Femur (tissue), 1 donor: ENCODE measurements at regions not wholly inside any gene's neighbourhood (a gene's known extent, or its start where the extent isn't known, plus 50 kb on each side); places are given as distances from the start of the nearest gene placed in this dataset.
"Not testable (repeated sequence)": the region's sequence is repeated elsewhere in the genome, so short reads cannot be mapped to it uniquely, and the experiment has no call there.

Experiments used
- DNase-seq: peaks from one replicate; pipeline ENCODE4 v3.0.0-alpha.2; 2017

GRCh38 chr2:72031346-72032110, 116.1 kb downstream of the CYP26B1 start:
- DNase-seq: peak; percentile 8

GRCh38 chr2:72028996-72029395, 118.7 kb downstream of the CYP26B1 start:
- peak; percentile 3 for DNase-seq

DNA sequence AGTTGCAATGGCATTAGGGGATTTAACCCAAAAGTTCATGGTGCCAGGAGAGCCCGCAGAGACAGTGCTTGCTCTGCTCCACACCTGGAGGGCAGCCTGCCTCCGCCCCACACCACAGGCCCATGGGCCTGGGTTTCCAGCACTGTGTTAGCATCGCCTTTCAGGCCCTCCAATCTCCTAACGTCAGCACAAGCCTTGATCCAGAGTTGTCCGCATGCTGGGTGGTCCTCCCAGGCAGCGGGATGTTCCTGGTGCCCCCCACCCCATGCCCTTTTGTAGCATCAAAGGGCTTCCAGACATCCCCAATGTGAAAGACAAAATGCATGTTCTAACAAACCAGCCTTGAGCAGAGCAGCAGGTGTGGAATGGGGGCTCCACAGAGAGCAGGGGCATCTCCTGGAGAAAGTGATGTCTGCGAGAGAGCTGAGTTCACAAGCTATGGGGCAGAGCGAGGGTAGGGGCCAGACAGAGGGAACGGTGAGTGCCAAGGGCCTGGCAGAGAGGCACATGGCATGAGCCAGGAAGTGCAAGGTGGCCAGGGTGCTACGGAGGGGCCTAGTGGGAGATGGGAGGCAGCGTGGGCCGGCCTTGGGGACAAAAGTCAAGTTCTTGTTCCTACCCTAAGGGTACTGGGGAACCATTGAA, 119.2 kb downstream of the CYP26B1 start:
- peak; percentile 8 for DNase-seq

DNA sequence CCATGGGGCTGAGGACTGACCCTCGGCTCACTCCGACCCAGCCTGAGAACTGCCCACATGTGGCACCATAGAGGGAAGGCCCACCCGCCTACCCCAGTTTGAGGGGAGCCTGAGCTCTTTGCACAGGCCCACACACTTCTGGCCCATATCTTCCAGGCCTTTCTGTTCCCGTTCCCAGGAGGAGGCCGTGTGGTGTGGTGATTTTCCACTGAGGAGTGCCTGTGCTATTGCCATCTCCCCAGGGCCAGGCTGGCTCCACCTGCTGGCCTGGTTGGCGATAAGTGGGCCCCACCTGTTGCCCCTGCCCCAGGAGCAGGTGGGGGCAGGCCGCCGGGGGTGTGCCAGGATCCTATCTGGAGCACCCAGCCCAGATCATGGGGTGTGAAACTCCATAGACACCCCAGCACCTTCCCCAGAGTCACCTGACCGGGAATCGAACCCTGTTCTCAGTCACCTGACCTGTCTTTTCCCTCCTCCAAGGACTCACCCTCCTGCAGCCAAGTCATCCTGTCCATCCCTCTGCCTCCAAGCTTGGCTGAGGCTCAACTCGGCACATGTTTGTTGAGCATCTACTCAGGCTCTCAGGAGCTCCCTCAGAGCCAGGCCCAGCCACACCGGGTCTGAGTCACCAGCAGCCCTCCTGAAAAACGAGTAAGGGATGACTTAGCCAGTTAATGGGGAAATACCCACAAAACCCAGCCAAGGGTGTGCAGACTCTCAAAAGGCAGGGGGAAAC, 120.1 kb downstream of the CYP26B1 start:
- peak; percentile 11 for DNase-seq

- peak; percentile 5 for DNase-seq
These were observed 120.7 kb downstream of the CYP26B1 start for GRCh38 chr2:72026819-72027425.

- peak; percentile 7 for DNase-seq
These were observed 123.0 kb downstream of the CYP26B1 start for GRCh38 chr2:72024451-72025175.

DNA sequence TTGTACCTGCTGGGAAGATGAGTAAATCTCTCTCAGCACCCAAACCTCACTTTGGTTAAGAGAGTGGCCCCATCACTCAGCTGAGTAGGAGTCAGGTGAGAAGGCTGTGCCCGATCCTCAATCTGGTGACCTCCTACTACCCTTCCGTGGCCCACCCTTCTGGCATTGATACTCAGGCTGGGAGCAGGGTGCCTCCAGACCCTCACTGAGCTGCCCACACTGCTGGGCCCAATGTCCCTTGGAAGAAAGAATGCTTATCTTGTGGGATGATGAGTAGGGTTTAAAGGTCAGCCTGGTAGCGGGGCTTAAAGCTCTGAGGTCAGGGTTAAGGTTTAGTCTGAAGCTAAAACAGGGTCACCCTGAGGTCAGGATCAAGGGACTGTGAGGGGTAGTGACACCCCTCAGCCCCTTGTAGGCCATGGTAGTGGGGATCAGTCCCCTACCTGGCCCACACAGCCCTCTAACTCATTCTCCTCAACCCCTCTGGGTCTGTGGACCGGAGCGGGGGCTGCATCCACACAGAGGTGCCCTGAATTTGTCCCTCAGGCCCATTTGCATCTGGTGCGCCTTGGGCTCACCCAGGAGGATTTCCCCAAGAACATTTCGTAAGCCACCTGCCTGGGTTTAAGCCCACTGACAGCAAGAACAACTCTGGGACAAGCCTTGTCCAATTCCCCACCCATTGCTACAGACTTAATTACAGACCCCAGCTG, 123.8 kb downstream of the CYP26B1 start:
- peak; percentile 3 for DNase-seq

DNA sequence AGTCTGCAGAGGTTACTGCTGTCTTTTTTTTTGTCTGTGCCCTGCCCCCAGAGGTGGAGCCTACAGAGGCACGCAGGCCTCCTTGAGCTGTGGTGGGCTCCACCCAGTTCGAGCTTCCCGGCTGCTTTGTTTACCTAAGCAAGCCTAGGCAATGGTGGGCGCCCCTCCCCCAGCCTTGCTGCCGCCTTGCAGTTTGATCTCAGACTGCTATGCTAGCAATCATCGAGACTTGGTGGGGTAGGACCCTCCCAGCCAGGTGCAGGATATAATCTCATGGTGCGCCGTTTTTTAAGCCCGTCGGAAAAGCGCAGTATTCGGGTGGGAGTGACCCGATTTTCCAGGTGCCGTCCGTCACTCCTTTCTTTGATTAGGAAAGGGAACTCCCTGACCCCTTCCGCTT, 126.3 kb downstream of the CYP26B1 start:
- DNase-seq: not testable (repeated sequence)

DNA sequence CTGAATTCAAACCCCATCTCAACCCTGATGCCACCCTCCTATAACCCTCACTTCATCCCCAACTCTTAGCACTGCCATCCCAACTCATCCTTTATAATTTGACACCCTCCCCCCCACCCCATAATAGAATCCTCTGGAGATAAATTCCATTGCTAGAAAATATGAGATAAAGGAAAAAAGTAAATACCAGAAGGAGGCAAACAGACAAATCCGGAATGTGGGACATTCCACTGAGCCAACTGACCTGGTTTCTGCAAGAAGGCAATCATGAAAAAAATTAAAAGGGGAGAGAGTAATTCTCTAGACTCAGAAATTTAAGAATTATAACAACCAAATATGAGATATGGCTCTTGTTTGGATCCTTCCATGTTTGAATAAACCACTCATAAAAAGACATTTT, 132.4 kb downstream of the CYP26B1 start:
- DNase-seq: no peak

GRCh38 chr2:72014831-72015230, 132.8 kb downstream of the CYP26B1 start:
- no peak for DNase-seq

DNA sequence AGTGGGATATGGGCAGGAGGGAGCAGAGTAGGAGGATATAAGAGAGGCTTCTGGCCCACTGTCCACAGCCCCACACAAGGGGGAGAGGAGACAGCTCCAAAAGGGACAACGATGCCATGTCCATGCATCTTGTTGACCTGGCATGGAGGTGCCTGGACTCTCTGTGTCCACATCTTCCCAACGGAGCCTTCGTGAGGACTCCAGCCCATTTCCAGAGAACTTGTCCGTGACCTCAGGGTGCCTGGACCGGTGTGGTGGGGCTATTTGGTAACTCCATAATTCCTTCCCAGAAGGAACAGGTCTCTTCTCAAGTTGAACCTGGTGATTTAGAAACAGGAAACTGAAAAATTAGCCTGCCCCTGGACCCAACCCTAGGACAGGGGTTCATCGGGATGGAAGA, 133.9 kb downstream of the CYP26B1 start:
- DNase-seq: no peak

DNA sequence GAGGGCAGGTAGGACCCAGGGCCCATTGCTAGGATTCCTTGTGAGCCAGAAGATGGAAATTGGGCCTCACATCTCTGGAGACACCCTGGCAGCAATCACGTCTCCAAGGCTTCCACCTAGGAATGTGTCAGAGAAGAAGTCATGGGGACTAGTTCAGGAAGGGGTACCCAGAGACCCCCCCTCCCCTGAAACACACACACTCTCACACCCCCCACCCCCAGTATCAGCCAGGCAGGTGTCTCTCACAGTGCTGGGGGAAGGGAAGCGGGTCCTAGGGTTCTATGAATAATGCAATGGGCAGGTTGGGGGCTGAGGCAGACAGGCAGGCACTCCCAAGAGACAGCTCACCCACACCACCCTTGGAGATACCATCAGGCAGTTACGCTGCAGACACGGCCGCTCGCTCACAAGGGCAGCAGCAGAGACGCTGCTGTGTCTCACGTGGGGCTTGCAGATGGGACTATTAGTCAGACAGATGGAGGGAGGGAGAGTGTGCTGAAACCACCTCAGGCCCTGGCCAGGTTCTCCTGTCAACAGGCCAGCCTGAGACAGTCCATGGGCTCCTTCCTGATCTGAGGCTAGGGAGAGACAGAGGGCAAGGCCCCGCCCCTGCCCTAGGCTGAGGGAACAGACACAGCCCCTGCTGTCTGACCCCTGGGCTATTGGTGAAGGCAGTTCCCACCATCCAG, 134.6 kb downstream of the CYP26B1 start:
- no peak for DNase-seq

- DNase-seq: no peak
These were observed 135.9 kb downstream of the CYP26B1 start for GRCh38 chr2:72011791-72012190.

- no peak for DNase-seq
These were observed 136.3 kb downstream of the CYP26B1 start for GRCh38 chr2:72011370-72011689.

DNA sequence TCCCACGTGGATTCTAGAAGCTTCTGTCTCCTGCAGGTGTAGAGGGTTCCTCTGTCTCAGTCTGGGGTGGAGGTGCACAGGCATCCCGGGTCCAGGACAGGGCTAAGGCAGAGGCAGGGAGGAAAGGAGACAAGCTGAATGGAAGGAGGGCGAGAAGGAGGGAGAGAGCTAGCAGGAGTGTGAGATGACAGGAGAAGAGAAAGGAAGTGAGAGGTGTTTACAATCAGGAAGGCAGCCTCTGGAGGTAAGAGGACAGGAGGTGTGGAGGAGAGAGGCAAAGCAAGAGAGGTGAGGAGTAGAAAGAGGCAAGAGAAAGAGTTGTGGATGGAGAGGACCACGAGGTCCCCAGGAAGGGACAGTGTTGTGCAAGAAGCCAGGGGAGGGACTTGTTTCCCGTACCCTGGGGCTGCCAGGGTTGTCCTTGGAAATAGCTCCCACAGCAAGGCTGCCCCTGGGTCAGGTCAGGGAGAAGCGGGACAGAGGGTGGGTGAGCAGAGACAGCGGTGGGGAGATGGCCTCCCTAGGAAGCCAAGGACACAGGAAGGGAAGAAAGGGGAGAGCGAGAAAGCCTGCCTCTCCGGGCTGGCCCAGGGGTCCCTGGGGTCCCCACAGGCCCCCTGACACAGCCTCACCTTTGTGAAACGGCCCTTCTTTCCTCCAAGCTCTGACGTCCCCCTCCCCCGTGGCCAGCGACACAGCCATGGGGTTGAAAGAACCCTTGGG, 136.9 kb downstream of the CYP26B1 start:
- DNase-seq: no peak

GRCh38 chr2:72008608-72009007, 139.1 kb downstream of the CYP26B1 start:
- no peak for DNase-seq

DNA sequence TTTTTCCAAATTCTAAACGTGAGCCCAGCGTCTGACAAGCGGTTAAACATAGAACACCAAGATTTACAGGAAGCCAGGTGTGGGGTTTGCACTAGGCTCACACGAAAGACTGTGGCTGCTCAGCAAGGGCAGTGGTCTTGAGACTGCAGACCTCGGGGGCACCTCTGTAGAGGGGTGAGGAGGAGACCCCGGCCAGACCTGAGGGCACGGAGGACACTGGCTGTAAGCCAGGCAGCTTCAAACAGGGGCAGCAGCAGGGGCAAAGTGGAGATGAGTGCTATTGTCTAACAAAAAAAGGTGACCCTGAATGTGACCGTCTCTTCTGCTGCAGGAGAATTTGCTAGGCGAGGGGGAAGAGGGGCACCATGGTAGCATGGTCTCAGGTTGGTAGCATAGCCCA, 140.3 kb downstream of the CYP26B1 start:
- no peak for DNase-seq

DNA sequence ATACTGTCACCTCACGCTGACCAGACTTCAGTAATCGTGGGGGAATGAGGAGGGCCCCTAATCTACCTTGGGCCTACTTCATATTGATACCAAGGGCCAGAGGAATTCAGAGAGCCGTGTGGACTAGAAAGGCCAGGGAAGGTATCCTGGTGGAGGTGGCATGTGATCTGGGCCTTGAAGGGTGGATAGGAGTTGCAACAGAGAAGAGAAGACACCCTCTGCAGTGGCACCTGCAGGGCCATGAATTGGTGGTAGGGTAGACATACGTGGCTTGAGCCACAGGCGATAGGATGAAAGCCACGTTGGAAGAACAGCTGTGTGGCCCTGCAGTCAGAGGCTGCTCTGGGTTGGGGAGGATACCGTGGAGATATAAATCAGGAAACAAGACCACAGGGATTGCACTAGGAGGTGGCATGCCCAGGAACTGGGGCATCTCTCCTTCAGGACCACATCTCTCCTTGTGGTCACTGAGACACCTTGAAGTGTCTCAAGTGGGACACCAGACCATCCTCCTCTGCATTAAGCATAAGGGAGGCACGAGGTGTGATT, 141.4 kb downstream of the CYP26B1 start:
- no peak for DNase-seq

DNA sequence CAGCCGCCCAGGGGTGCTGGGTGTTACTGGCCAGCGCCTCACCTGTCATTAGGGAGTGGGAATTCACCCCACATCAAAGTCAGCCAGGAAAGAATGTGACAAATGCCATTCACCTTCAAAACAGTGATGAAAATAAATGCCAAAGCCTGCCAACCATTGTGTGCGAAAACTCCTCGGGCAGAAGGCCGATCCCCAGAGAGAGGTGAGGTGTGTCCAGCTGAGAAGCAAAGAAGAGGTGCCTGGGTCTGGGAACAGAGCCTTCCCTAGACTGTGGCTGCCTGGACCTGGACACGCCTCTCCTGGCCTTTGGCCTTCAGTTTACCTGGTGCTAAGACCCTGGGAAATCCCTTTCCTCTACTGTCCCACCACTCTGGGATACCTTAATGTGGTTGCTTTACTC, 142.7 kb downstream of the CYP26B1 start:
- DNase-seq: no peak

GRCh38 chr2:72004201-72004915, 143.3 kb downstream of the CYP26B1 start:
- no peak for DNase-seq
